ENCODE measurements at regions not wholly inside any gene's neighbourhood (a gene's known extent, or its start where the extent isn't known, plus 50 kb on each side); places are given as distances from the start of the nearest gene placed in this dataset.

DNA sequence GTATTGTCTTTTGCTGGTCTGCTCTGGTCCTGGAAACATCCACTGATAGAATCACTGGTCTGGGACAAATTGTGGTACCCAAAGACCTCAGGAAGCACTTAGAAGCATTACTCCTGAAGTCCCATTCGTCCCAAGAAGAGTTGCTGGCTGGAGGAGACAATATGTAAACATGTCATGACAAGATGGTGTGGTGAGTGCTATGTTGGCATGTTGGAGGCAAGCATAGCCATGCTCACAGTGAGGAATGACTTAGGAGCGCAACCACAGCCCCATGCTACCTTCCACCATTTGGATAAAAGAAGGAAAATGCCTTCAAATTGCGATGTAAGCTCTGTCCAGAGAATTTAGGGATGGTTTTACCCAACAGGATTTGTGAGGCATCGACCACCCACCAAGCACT, 115.8 kb upstream of the STC2 start:
- ATAC-seq (replicated peaks) (no peak), DNase-seq (no peak)
- H3K9me3 Mint-ChIP-seq: no peaks in the 10 kb centered on the region
- no peaks in the 10 kb centered on the region for H3K36me3 Mint-ChIP-seq (ENCODE audit: insufficient read depth)
- peaks cover 20 to 21% of the 10 kb centered on the region in 2 donors for H3K27me3 Mint-ChIP-seq
- no peaks in the 10 kb centered on the region for H3K4me1 Mint-ChIP-seq (ENCODE audit: low read depth in 2 of 2)
- H3K27ac Mint-ChIP-seq: no peak overlapping the region
- no peak overlapping the region for H3K4me3 Mint-ChIP-seq

- Mint-ChIP-seq H3K4me3 (no peak overlapping the region), H3K27ac (no peak overlapping the region), H3K36me3 (ENCODE audit: insufficient read depth) (no peaks in the 10 kb centered on the region), H3K27me3 (peaks cover 20 to 32% of the 10 kb centered on the region in 2 donors), H3K4me1 (ENCODE audit: low read depth in 2 of 2) (no peaks in the 10 kb centered on the region), H3K9me3 (no peaks in the 10 kb centered on the region)
- no peak for ATAC-seq (replicated peaks)
- DNase-seq: no peak
Measured at GRCh38 chr5:173441053-173441628, 112.9 kb upstream of the STC2 start.

- peaks cover 20 to 44% of the 10 kb centered on the region in 2 donors for H3K27me3 Mint-ChIP-seq
- ATAC-seq (replicated peaks) (no peak), DNase-seq (no peak)
- H3K9me3 Mint-ChIP-seq: no peaks in the 10 kb centered on the region
- no peak overlapping the region for H3K27ac Mint-ChIP-seq
- H3K4me1 Mint-ChIP-seq (ENCODE audit: low read depth in 2 of 2): no peaks in the 10 kb centered on the region
- H3K36me3 Mint-ChIP-seq (ENCODE audit: insufficient read depth): no peaks in the 10 kb centered on the region
- H3K4me3 Mint-ChIP-seq: no peak overlapping the region
Measured at GRCh38 chr5:173438951-173439350, 110.7 kb upstream of the STC2 start.

DNA sequence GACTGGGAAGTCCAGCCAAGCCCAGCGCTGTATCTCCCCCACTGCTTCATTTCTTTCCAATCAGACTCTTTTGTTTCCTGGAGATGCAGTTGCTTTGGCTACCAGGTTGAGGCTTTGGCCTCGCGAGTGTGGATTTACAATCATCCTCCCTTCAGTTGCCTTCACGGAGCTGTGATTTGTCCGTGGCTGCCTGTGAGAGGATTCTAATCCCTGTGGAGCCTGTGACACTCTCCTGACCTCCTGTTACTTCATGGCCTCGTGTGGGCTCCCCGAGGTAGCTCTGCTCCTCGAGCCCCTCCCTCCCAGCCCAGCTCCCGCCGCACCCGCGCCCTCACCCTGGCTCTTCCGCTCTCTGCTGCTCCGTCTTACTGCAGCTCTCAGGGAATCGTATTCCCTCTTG, 107.2 kb upstream of the STC2 start:
- no peak overlapping the region for H3K4me3 Mint-ChIP-seq

GRCh38 chr5:173434270-173434669, 106.1 kb upstream of the STC2 start:
- no peak for DNase-seq
- Mint-ChIP-seq H3K4me3 (no peak overlapping the region), H3K27ac (no peak overlapping the region), H3K36me3 (ENCODE audit: insufficient read depth) (no peaks in the 10 kb centered on the region), H3K9me3 (no peaks in the 10 kb centered on the region), H3K27me3 (peaks cover 0 to 45% of the 10 kb centered on the region in 2 donors), H3K4me1 (ENCODE audit: low read depth in 2 of 2) (no peaks in the 10 kb centered on the region)
- ATAC-seq (replicated peaks): no peak

More for the DNA sequence above, 107.2 kb upstream of the STC2 start:
- H3K27me3 Mint-ChIP-seq: peaks cover 7 to 44% of the 10 kb centered on the region in 2 donors
- H3K36me3 Mint-ChIP-seq (ENCODE audit: insufficient read depth): no peaks in the 10 kb centered on the region
- no peaks in the 10 kb centered on the region for H3K4me1 Mint-ChIP-seq (ENCODE audit: low read depth in 2 of 2)
- ATAC-seq (replicated peaks): no peak
- H3K27ac Mint-ChIP-seq: no peak overlapping the region
- H3K9me3 Mint-ChIP-seq: no peaks in the 10 kb centered on the region
- DNase-seq: no peak

DNA sequence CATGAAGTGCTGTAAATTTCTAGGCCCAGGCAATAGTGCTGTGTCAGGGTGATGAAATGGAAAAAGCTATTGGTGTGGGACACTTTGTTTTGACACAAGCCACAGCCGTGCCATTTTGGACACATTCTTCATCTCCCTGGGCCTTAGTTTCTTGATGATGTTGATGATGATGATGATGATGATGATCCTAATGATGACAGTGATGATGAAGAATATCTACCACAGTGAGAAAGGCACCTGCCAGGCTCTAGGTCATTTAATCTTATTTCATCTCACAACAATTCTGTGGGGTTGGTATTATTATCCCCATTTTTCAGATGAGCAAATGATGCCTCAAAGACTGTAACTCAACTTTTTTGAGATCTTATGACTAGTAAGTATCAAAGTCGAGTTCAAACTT, 102.2 kb upstream of the STC2 start:
- no peaks in the 10 kb centered on the region for H3K9me3 Mint-ChIP-seq
- no peaks in the 10 kb centered on the region for H3K36me3 Mint-ChIP-seq (ENCODE audit: insufficient read depth)
- no peak overlapping the region for H3K4me3 Mint-ChIP-seq
- no peak for ATAC-seq (replicated peaks)
- no peaks in the 10 kb centered on the region for H3K4me1 Mint-ChIP-seq (ENCODE audit: low read depth in 2 of 2)
- no peak for DNase-seq
- peaks cover 5 to 34% of the 10 kb centered on the region in 2 donors for H3K27me3 Mint-ChIP-seq
- H3K27ac Mint-ChIP-seq: no peak overlapping the region

GRCh38 chr5:173429489-173430150, 101.4 kb upstream of the STC2 start:
- H3K4me1 Mint-ChIP-seq (ENCODE audit: low read depth in 2 of 2): no peaks in the 10 kb centered on the region
- H3K36me3 Mint-ChIP-seq (ENCODE audit: insufficient read depth): no peaks in the 10 kb centered on the region
- peaks cover 5 to 39% of the 10 kb centered on the region in 2 donors for H3K27me3 Mint-ChIP-seq
- no peak overlapping the region for H3K27ac Mint-ChIP-seq
- no peaks in the 10 kb centered on the region for H3K9me3 Mint-ChIP-seq
- ATAC-seq (replicated peaks) (no peak), DNase-seq (no peak)
- no peak overlapping the region for H3K4me3 Mint-ChIP-seq

DNA sequence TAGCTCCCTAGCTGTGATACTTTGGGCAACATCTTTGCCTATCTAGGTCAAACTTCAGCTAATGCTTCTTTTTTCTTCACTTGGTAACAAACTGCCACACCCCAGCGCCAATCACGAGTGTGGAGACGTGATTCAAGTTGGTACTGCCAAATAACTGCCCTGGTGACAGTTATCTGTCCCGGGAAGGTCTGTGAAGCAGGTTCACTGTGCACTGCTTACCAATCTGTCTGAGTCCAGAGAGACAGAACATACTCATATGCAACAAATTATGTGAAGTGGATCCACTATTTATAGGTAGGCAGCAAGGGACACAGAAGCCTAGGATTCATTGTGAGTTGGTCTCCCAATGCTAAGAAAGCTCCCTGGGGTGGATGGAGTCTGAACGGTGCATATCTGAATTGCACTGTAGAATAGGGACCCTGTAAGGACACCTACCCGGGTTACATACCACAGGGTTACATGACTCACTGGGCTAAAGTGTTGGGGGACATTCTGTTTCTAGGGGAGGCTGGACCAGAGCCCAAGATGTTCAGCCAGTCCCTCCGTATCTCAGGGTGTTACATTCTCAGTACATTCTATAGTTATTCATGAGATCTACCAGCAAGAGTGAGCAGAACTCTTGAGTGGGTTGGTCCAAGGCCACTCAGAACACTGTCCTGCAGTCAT, 95.4 kb upstream of the STC2 start:
- H3K36me3 Mint-ChIP-seq (ENCODE audit: insufficient read depth): no peaks in the 10 kb centered on the region
- H3K4me1 Mint-ChIP-seq (ENCODE audit: low read depth in 2 of 2): no peaks in the 10 kb centered on the region
- DNase-seq: no peak
- peaks cover 0 to 6% of the 10 kb centered on the region in 2 donors for H3K9me3 Mint-ChIP-seq
- H3K27ac Mint-ChIP-seq: no peak overlapping the region
- peaks cover 5 to 16% of the 10 kb centered on the region in 2 donors for H3K27me3 Mint-ChIP-seq
- no peak for ATAC-seq (replicated peaks)
- H3K4me3 Mint-ChIP-seq: no peak overlapping the region

DNA sequence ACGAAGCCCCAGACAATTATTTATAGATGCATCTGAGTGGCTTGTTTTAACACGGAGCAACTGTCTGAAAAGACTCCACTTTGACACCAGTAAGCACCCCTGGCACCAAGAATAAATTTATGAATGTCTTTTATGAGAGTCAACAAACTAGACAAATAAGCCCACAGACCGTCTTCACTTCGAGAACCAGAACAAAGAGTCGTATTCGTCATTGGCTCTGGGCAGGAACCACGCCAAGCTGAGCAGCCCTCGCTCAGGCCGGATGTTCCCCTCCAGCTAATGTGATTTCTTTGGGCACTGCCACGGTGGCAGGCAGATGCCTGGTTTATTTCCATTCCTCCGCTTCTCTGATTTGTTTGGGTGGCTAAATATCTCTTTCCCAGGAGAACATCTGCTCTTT, 91.9 kb upstream of the STC2 start:
- no peaks in the 10 kb centered on the region for H3K4me1 Mint-ChIP-seq (ENCODE audit: low read depth in 2 of 2)
- H3K4me3 Mint-ChIP-seq: no peak overlapping the region
- H3K36me3 Mint-ChIP-seq (ENCODE audit: insufficient read depth): no peaks in the 10 kb centered on the region
- H3K27ac Mint-ChIP-seq: no peak overlapping the region
- no peak for DNase-seq
- peaks cover 0 to 11% of the 10 kb centered on the region in 2 donors for H3K27me3 Mint-ChIP-seq
- ATAC-seq (replicated peaks): no peak
- H3K9me3 Mint-ChIP-seq: peaks cover 6 to 9% of the 10 kb centered on the region in 2 donors

- Mint-ChIP-seq H3K9me3 (peaks cover 0 to 9% of the 10 kb centered on the region in 2 donors), H3K27ac (no peak overlapping the region), H3K36me3 (ENCODE audit: insufficient read depth) (no peaks in the 10 kb centered on the region), H3K4me3 (no peak overlapping the region), H3K4me1 (ENCODE audit: low read depth in 2 of 2) (no peaks in the 10 kb centered on the region), H3K27me3 (peaks cover 9 to 37% of the 10 kb centered on the region in 2 donors)
- DNase-seq (no peak), ATAC-seq (replicated peaks) (no peak)
Measured at GRCh38 chr5:173413471-173413982, 85.3 kb upstream of the STC2 start.

DNA sequence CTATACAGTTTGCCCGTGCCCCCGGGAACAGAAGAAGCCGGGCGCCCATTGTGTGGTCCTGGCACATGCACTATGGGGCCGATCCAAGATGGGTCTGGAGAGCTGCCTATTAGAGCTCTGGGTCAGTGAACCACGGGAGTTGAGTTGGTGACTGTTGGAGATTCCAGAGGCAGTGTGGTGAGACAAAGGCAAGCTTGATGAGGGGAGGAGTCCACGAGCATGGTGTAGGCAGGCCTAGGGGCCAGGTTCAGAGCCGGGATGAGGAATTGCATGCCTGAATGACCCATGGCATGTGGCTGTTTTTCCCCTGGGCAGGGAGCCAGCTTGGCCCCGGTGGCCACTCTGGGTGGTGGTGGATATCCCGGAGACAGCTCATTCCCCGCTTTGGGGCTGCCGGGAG, 84.4 kb upstream of the STC2 start:
- DNase-seq (no peak), ATAC-seq (replicated peaks) (no peak)
- Mint-ChIP-seq H3K4me1 (ENCODE audit: low read depth in 2 of 2) (no peaks in the 10 kb centered on the region), H3K4me3 (no peak overlapping the region), H3K27ac (no peak overlapping the region), H3K27me3 (peaks cover 9 to 37% of the 10 kb centered on the region in 2 donors), H3K9me3 (peaks cover 0 to 7% of the 10 kb centered on the region in 2 donors), H3K36me3 (ENCODE audit: insufficient read depth) (no peaks in the 10 kb centered on the region)

- Mint-ChIP-seq H3K27ac (no peak overlapping the region), H3K4me3 (no peak overlapping the region), H3K36me3 (ENCODE audit: insufficient read depth) (no peaks in the 10 kb centered on the region), H3K4me1 (ENCODE audit: low read depth in 2 of 2) (no peaks in the 10 kb centered on the region), H3K9me3 (peaks cover 0 to 5% of the 10 kb centered on the region in 2 donors), H3K27me3 (peaks cover 9 to 37% of the 10 kb centered on the region in 2 donors)
- ATAC-seq (replicated peaks) (no peak), DNase-seq (no peak)
Measured at GRCh38 chr5:173411791-173412555, 83.8 kb upstream of the STC2 start.

GRCh38 chr5:173410459-173411233, 82.4 kb upstream of the STC2 start:
- Mint-ChIP-seq H3K36me3 (ENCODE audit: insufficient read depth) (no peaks in the 10 kb centered on the region), H3K9me3 (peaks cover 0 to 2% of the 10 kb centered on the region in 2 donors), H3K4me1 (ENCODE audit: low read depth in 2 of 2) (no peaks in the 10 kb centered on the region), H3K4me3 (no peak overlapping the region), H3K27me3 (peaks cover 9 to 31% of the 10 kb centered on the region in 2 donors), H3K27ac (no peak overlapping the region)
- ATAC-seq (replicated peaks): no peak
- DNase-seq: no peak

Measured in effector memory CD8-positive, alpha-beta T cell (primary cell).